Left hindlimb (tissue), 1 donor: ENCODE measurements at regions not wholly inside any gene's neighbourhood (a gene's known extent, or its start where the extent isn't known, plus 50 kb on each side); places are given as distances from the start of the nearest gene placed in this dataset.
"Not testable (repeated sequence)": the region's sequence is repeated elsewhere in the genome, so short reads cannot be mapped to it uniquely, and the experiment has no call there.

ENCODE experiments used
- DNase-seq: peaks from one replicate; pipeline ENCODE4 v3.0.0-alpha.2; 2018

DNA sequence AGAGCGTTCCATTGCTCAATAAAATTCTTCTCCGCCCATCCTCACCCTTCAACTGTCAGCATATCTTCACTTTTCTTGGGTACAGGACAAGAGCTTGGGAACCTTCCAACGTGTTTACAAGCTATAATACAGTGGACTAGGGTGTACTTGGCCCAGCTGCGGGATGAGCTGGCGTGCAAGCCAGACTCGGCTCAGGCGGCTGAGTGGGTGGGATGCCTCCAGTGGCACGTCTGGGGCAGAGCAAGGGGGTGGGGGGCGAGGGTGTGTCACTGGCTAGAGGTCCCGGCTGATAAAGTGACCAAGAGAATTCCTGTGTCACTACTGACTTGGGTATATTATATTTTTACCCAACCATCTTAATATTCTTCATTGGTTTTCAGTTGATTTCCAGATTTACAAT lies 179.7 kb downstream of the EVA1A start:
- DNase-seq: no peak

DNA sequence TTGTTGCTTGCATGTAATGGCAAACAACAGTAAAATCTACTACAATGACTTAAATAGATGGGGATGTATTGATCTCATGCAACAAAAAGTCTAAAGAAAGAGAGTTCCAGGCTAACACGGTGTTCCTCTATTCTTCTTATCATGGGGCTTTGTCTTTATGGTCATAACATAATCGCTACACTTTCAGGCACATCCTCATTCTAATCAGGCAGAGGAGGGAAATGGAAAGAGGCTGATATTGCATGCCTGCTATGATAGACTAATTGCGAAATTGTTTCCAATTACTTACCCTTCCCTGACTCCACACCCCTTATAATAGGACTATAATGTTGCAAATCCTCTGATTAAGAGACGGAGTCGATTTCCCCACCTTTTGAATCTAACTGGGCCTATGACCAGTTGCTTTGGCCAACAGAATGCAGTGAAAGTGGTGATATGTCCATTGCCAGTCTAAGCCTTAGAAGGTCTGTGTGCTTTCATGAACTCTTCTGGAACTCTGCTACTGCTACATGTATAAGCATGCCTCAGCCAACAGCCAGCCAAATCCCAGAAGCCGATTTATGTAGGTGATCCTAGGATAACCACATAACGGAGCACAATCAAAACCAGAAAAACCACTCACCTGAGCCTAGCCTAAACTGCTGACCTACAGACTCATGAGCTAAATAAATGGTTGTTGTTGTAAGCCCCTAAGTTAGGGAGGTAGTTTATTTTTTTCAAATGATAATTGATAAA lies 180.3 kb upstream of the TACR1 start:
- no peak for DNase-seq

DNA sequence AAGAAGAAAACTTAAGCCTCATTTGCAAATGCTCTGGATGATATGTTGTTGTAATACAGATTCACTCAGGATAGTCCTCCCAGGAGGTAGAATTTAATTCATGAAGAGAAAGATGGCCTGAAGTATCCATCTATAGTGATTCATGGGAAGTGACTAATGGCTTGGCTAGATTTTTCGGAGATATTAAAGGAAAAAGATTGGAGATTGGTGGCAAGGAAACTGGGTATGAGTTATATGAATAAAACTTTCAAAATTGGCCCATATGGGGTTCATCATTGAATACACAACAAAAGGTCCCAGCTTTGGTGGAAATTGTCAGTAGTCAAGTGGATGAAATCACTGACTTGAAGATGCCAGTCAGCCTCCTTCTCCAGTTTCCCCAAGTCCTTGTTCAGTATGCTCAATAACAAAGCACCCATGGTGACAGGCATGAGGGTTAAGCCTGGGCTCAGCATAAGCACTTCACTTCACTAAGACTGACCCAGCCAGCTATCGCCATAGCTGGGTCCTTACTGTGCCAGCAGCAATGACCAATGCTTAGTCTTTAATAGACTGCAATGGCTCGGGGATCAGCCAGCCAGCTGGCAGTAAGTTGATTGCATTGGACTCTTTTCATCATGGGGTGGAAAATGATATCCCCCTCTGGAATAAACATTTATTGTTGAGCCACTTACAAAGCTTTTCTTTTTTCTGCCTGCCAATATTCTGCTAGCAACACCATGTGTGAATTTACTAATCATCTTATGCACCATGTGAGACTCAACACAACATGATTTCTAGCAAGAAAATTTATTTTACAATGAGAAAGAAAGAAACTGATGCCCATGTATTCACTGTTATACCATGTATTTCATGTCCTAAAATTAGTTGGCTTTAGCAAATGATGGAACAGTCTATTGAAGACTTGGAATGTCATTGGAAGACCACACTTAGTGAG lies 176.6 kb upstream of the TACR1 start:
- no peak for DNase-seq

DNA sequence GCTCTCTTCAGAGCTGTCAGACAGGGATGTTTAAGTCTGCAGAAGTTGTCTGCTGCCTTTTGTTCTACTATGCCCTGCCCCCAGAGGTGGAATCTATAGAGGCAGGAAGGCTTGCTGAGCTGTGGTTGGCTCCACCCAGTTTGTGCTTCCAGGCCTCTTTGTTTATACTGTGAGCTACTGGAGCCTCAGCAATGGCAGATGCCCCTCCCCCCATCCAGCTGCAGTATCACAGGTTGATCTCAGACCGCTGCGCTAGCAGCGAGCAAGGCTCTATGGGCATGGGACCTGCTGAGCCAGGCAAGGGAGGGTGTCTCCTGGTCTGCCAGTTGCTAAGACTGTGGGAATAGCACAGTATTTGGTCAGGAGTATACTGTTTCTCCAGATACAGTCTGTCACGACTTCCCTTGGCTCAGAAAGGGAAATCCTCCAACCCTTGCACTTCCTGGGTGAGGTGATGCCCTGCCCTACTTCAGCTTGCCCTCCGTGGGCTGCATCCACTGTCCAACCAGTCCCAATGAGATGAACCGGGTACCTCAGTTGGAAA lies 175.2 kb upstream of the TACR1 start:
- DNase-seq: not testable (repeated sequence)

- DNase-seq: no peak
These were observed 168.1 kb upstream of the TACR1 start for GRCh38 chr2:75367401-75367800.

DNA sequence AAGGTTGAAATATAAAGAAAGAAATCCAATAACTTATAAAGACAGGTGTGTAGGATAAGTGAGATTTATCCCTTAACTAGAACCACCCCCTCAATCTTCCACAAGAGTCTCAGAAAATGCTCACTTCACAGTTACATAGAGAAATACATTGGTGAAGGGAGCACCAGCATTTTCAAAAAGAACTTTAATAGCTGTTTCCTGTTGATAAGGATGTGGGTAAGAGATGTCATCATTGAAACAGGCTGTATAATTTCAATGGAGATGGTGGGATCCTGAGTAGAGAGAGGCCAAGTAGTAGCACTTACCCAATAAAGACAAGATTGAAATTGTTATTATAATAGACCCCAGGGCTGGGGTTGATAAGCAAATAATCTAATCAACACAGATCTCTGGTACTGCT lies 162.2 kb upstream of the TACR1 start:
- DNase-seq: no peak

- no peak for DNase-seq
These were observed 161.6 kb upstream of the TACR1 start for GRCh38 chr2:75360945-75361344.

- no peak for DNase-seq
These were observed 157.5 kb upstream of the TACR1 start for GRCh38 chr2:75356865-75357264.

DNA sequence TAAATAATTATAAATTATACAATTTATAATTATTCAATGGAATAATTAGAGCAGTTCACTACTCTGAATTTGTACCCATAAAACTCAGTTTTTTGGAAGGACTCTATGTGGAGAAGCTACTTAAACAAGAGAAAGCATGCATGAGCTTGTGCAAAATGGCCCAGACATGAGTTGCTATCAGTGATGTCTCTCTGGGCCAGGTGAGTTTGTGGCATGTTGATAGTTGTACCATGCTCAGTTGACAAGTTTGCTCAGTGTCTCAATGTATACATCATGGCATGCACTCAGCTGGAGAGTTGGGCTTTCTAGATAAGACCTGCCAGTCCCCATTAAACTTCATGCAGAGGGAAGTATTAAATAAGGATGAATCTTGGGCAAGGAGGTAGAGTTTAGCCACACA lies 153.8 kb upstream of the TACR1 start:
- no peak for DNase-seq

- DNase-seq: no peak
These were observed 149.0 kb upstream of the TACR1 start for GRCh38 chr2:75348307-75348706.

- DNase-seq: no peak
These were observed 144.8 kb upstream of the TACR1 start for GRCh38 chr2:75344146-75344545.

DNA sequence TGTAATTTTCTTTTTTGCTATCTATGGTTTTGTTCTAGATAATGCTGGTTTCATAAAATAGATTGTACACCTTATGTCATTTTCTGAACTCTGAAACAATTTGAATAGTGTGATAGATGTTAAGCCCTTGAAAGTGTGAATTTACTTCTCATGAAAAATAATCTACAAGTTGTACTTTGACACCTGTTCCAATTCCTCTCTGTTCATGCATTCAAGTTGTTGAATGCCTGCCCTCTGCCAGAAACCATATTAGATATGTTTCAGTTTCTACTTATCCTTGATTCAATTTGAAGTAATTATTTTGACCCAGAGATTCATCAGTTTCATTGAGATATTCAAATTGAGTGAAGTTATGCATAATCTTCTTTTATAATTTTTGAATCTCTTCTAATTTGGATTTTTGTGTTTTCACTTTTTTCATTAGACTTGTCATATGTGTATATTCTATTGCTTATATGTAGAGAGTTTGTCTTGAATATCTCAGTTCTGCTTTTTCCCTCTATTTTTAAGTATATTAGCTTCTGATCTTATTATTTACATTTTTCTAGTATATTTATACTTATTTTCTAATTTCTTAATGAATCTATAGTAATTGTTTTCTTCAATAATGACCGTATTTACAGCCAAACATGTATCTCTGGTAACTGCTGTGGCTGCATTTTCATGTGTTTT lies 143.3 kb upstream of the TACR1 start:
- DNase-seq: no peak

GRCh38 chr2:75340560-75340959 lies 141.2 kb upstream of the TACR1 start:
- DNase-seq: no peak

GRCh38 chr2:75338461-75338860 lies 139.1 kb upstream of the TACR1 start:
- DNase-seq: no peak

- no peak for DNase-seq
These were observed 138.3 kb upstream of the TACR1 start for GRCh38 chr2:75337619-75338018.

- DNase-seq: no peak
These were observed 137.7 kb upstream of the TACR1 start for GRCh38 chr2:75337016-75337415.

GRCh38 chr2:75336451-75336850 lies 137.1 kb upstream of the TACR1 start:
- DNase-seq: no peak

DNA sequence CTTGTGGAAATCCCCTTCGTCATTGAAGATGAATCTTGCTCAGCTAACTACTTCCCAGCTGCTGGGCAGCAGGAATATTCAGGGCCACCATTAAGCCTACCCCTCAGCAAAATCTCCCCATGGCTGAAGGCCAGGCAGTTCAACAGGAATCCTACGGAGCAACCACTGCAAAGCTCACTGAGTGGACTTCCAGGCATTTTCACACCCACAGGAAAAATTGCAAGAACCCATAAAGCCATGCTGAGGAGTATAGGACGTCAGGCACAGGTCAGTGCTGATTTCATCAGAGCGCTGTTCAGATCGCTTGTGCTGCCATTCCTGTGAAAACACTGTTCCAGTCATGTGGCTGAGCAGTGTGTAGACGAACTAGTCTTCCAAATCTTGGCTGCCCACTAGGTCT lies 134.8 kb upstream of the TACR1 start:
- no peak for DNase-seq

- no peak for DNase-seq
These were observed 134.3 kb upstream of the TACR1 start for GRCh38 chr2:75333646-75334045.

GRCh38 chr2:75328156-75328555 lies 128.8 kb upstream of the TACR1 start:
- no peak for DNase-seq

GRCh38 chr2:75327334-75327733 lies 128.0 kb upstream of the TACR1 start:
- DNase-seq: no peak

DNA sequence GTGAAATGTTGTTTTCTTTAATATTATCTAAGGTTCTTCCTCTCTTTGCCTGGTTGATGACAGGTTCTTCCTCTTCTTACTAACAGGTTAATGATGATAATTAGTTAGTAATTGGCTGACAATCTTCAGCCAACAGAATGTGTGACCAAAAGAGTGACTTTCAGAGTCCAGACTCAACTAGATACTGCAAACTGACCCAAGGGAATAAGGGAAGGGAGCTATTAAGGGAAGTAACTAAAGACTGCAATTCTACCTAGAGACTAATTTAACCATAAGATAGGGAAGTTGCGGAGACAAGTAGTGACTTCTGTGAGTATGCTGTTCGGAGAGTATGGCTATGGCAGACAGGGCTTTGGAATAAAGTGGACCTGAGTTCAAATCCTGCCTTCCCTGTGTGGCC lies 127.3 kb upstream of the TACR1 start:
- no peak for DNase-seq

- no peak for DNase-seq
These were observed 126.3 kb upstream of the TACR1 start for GRCh38 chr2:75325594-75325993.
